ACHN (cell line): ENCODE measurements at regions not wholly inside any gene's neighbourhood (a gene's known extent, or its start where the extent isn't known, plus 50 kb on each side); places are given as distances from the start of the nearest gene placed in this dataset.
"Not testable (repeated sequence)": the region's sequence is repeated elsewhere in the genome, so short reads cannot be mapped to it uniquely, and the experiment has no call there.

Experiments
- DNase-seq: peaks from one replicate; pipeline ENCODE4 v3.0.0-alpha.2; 2015
- in situ Hi-C: cut with HindIII; loops from 2 replicates; pipeline ENCODE4 v1.10.0; 2017; ENCODE audit warnings: low sequenced_read_pairs, low pct_ligation_motif_present, low pct_unique_long_range_greater_than_20kb

DNA sequence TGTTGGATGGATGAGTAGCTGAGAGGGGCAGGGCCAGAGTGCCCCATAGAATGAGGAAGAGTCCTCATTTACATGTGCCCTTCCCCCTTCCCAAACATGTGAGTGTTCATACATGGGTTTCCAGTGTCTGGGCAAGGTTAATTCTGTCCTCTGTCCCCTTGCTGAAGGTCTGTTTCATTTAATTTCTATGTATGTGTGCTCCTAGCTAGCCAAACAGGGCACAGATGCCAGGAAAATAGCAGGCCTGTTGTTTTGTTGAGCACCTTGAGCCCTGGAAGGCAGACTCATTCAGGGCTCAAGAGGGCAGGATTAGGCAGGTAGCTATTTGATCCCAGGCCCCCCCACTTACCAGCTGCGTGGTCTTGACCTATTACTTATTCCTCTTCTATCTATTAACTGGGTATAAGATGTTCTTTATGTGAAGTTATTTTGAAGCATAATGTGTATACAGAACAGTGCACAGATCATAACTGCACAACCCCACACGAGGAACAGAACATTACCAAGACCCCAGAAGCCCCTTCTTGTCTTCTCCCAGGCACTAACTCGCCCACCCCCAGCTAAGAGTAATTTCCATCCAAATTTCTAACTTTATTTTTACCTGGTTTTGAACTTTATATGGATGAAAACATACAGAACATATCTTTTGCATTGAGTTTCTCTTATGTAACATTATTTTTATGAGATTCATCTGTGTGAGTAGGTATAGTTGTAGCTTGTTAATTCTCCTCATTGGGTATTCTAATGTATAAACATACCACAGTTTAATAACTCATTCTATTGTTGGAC is 164.3 kb downstream of the RPIA start:
- DNase-seq, result no peak
- in situ Hi-C loops, result no loop called here

DNA sequence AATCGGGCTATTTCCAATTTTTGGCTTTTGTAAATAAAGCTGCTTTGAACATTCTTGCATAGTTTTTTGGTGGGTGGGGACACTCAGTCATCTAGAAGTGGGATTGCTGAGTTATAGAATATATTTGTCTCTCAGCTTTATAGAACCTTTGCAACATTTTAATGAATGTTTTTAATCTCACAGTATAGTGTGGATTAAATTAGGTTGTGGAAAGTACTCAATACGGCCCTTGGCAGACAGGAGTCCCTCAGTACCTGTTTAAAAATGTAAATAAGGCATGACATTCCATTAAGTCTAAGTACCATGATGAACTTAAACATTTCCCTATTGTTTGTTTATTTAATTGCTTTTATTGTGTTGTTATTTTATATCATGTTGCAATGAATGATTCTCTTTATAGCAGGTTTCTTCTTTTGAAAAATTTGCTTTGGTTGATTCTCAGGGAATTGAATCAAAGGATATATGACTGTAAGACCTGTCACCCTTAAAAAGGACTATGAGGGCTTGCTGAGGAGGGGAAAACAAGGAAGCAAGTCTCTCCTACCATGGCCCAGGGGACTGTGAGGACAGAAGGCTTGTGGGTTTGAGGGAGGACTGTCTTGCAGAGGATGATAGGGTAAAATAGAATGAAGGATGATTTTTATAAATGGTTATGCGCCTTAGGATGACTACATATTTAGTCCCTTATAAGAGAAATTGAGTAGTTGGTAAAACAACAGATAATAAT is 165.1 kb downstream of the RPIA start:
- in situ Hi-C loops, result no loop called here
- DNase-seq, result no peak

DNA sequence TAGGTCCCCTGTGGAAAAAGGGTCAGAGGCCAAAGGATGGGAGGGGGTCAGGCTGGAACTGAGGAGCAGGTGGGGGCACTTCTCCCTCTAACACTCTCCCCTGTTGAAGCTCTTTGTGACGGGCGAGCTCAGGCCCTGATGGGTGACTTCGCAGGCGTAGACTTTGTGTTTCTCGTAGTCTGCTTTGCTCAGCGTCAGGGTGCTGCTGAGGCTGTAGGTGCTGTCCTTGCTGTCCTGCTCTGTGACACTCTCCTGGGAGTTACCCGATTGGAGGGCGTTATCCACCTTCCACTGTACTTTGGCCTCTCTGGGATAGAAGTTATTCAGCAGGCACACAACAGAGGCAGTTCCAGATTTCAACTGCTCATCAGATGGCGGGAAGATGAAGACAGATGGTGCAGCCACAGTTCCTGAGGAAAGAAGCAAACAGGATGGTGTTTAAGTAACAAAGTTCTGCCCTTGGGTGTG is 165.8 kb downstream of the RPIA start:
- in situ Hi-C loops, result no loop called here

DNA sequence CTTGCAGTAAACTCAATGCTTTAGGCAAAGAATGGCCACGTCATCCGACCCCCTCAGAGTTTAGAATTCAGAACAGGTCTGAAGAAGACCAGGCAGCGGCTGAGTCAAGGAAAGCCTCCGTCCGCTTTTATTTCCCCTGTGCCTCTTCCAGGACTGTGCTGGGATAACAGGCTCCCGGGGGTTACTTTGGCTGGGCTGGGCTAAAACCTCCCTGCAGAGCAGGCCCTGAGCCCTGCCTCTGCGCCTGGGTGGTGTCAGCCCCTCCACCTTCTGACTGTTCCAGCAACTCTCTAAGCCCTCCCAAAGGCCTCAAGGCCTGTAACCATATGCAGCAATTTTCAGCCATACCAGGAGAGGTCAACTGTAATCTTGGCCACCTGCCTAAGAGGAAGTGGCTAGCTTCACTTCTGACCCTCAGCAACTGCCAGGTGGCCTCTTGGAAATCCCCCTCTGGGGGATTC is 166.5 kb downstream of the RPIA start:
- in situ Hi-C loops, result no loop called here

More for the DNA sequence above, 165.8 kb downstream of the RPIA start:
- DNase-seq, result no peak

DNA sequence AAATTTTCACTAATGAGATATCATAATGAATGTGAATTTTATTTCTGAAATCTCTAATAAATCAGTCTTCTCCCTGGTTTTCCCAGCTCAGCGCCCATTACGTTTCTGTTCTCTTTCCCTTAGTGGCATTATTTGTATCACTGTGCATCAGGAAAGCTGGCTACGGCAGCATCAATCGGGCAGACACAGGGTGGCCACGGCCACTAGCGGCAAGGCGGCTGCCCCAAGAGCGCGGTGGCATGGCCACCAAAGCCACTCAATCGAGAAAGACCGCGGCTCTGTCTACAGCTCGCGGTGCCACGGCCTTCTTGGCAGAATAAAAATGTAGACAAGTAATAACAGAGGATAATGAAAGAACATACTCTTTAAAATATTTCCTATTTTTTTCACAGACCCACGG is 168.0 kb downstream of the RPIA start:
- in situ Hi-C loops, result no loop called here
- DNase-seq, result no peak

More for the DNA sequence above, 166.5 kb downstream of the RPIA start:
- peak; percentile 72 for DNase-seq

DNA sequence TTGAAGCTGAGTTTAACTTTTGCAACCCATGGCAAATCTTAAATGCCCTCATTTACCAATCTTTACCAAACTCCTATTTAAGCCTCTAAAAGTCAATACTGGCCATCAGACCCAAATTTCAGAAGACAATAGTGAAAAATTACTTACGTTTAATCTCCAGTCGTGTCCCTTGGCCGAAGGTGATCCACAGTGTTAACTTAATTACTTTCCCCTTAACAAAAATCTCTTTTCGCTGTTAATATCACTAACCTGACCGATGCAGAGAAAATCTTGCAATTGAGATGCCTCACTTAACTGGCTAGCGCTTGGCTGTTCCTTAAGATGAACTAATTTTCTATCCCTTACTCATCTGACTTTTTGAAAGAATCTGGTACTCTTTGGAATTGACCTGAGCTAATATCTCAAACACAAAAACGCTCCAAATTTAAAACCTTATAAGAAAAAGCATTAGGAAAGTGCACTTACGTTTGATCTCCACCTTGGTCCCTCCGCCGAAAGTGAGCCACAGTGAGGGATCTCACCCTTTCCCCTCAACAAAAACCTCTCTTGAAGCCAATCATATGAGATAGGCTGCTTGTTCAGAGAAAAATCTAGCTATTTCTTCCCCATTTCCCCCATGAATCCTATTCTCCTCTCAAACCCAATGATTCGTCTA is 169.1 kb downstream of the RPIA start:
- in situ Hi-C loops, result no loop called here
- no peak for DNase-seq

DNA sequence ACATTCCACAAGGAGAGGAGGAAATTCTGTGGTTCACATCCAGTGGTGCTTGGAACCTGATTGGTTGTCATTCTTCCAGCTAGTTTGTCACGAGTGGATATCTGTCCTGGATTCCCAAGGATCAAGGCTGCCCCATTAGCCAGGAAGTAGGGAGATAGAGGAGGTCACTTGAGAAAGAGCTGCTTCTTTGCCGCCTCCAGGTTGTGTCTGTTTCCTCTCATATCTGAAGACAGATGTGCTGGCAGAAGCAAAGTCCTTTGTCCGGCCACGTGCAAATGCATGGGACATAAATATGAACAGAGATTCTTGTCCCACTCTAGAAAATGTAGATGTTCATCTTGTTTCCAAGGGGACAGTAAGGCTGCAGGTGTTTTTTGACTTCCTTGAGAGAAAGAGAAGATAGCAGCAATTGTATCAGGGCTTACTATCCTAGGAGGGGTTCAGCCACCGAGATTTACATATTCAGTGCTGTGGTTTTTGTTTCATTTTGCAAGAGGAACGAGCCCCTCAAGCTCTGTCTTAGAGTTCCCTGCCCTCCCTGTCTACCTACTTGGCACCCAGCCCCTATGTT is 174.4 kb downstream of the RPIA start:
- no peak for DNase-seq
- in situ Hi-C loops, result no loop called here

DNA sequence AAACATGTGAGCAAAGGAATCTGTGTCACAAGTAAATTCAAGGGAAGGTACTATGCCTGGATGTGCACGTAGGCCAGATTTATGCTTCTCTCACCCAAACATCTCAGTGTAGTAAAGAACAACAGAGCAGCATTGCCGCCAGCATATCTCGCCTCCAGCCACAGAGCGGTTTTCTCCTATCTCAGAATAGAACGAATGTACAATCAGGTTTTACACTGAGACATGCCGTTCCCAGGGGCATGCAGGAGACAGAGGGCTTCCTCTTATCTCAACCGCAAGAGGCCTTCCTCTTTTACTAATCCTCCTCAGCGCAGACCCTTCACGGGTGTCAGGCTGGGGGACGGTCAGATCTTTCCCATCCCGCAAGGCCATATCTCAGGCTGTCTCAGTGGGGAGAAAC is 175.3 kb downstream of the RPIA start:
- no peak for DNase-seq
- in situ Hi-C loops, result no loop called here

DNA sequence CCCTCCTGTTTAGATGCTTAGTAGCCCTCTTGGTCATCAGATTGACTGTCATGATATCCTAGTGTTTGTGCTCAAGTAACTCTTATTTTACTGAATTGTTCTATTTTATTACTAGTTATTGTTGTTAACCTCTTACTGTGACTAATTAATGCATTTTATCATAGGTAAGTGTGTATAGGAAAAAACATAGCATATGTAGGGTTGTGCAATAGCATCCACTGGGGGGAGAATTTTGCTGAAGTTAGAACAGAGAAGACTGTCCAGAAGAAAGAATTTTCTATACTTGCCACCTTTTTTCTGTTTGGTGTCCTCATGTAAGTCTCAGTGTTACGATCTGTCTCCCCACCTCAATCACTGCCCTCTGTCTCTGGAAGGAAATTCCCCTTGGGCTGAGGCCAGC is 177.4 kb downstream of the RPIA start:
- in situ Hi-C loops, result no loop called here
- no peak for DNase-seq

DNA sequence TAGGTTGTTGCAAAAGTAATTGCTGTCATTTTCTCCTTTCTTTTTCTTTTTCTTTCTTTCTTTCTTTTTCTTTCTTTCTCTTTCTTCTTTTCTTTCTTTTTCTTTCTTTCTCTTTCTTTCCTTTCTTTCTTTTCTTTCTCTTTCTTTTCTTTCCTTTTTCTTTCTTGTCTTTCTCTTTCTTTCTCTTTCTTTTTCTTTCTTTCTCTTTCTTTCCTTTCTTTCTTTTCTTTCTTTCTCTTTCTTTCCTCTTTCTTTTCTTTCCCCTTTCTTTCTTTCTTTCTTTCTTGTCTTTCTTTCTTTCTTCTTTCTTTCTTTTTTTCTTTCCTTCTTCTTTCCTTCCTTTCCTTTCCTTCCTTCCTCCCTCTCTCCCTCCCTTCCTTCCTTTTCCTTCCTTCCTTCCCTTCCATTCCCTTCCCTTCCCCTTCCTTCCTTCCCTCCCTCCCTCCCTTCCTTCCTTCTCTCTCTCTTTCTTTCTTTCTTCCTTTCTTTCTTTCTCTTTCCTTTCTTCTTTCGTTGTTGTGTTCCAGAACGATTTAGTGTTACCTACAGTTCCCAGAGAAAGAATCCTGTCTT is 178.9 kb downstream of the RPIA start:
- no peak for DNase-seq

DNA sequence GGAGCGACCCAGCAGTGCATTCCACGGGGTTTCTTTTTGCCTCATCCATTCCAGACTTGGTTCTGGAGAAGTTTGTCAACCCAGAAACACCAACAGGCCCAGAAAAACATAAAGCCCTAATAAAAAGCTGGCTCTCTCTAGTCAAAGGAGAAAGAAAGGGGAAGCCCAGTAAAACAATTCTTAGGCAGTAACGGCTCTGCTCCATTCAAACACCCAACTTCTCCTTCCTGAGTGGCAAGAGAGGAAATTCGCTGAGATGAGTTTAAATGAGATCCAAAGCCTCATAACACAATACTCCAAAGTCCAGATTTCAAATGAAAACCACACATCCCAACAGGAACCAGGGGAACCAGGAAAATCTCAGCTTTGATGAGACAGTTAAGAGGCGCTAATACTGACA is 179.9 kb downstream of the RPIA start:
- no peak for DNase-seq
- in situ Hi-C loops, result no loop called here

More for the DNA sequence above, 178.9 kb downstream of the RPIA start:
- in situ Hi-C loops, result no loop called here

DNA sequence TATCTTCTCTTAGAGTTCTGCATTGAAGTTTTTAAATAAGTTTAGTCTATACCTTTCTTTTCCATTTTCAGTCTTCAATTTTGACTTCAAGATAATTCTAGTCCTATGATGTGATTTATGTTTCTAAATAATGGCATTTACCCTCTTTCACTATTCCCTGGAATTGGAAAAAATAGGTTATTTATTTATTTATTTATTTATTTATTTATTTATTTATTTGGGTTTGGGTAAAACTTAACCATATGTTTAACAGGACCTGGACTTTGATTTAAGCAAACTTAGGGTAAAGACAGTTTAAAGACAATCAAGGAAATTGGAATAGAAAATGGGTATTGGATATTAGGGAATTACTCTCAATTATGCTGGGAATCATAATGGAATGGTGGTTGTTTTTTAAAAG is 182.1 kb downstream of the RPIA start:
- DNase-seq, result no peak
- in situ Hi-C loops, result no loop called here

DNA sequence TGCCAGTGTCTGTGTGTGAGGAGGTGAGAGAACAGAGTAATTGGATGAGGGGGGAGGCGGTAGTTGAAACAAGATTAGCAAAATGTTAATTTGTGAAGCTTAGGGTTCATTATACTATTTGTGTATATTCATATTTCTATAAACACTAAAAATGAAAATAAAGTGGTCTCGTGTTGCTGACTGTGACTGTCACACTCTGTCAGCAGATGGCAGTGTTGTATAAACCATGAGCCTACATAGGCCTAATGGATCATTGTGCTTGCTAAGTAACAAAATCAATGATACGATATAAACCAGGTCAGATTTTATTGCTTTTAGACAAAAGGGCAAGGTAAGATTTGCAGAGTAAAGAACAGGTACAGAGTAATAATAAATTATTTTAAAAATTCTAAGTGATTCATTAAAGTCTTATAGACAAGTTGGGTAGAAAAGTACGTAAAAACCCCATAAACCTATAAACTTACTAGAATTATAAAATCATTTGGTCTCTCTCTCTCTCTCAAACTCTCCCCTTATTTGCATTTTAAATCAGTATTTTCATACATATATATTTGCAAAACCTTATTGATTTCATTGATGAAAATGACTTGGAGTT is 182.7 kb downstream of the RPIA start:
- peak; percentile 64 for DNase-seq
- in situ Hi-C loops, result no loop called here

DNA sequence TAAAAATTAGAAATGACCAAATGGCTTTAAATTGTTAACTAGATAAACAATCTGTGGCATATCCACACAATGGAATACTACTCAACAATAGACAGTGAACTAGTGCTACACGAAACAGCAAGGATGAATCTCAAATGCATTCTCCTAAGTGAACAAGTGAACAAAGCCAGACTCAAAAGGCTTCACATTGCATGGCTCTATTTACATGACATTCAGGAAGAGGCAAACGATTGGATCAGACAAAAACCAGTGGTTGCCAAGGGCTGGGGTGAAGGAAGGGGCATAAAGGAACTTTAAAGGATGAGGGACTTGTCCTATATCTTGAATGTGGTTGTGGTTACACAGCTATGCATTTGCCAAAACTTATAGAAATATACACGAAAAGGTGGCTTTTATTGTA is 184.3 kb downstream of the RPIA start:
- DNase-seq, result no peak
- in situ Hi-C loops, result no loop called here

DNA sequence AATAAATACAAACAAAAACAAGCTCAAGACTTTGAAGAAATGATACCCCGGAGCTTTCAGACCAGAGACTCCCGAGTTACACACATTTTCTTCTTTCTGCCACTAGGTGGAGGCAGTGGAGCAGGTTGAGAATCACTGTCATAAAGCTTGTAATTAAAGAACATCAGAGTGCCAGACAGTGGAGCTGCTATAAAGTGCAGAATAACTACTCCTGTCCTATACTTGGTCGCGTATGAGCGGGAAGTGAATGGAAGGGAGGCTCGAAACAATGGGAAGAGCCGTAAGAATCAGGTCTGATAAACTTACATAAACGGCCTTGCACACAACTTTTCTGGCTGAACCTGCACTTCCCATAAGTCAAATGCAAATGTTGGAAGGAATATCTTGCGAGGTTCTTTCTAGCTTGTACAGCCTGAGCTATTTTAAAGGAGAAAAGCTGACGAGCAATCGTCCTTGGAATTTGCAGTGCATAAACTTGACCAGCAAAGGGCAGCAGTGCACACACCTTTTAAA is 189.0 kb downstream of the RPIA start:
- in situ Hi-C loops, result no loop called here
- peak; percentile 68 for DNase-seq

DNA sequence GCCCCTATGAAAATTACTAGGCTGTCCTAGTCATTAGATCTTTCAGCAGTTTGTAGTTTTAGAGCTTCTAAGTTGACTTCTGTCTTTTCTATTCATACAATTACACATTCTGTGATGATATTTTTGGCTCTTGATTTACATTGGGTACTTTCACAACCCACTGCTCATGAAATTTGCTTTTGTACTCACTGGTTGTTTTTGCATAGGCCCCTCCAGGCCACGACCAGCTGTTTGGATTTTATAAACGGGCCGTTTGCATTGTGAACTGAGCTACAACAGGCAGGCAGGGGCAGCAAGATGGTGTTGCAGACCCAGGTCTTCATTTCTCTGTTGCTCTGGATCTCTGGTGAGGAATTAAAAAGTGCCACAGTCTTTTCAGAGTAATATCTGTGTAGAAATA is 193.8 kb downstream of the RPIA start:
- no peak for DNase-seq
- in situ Hi-C loops, result no loop called here

DNA sequence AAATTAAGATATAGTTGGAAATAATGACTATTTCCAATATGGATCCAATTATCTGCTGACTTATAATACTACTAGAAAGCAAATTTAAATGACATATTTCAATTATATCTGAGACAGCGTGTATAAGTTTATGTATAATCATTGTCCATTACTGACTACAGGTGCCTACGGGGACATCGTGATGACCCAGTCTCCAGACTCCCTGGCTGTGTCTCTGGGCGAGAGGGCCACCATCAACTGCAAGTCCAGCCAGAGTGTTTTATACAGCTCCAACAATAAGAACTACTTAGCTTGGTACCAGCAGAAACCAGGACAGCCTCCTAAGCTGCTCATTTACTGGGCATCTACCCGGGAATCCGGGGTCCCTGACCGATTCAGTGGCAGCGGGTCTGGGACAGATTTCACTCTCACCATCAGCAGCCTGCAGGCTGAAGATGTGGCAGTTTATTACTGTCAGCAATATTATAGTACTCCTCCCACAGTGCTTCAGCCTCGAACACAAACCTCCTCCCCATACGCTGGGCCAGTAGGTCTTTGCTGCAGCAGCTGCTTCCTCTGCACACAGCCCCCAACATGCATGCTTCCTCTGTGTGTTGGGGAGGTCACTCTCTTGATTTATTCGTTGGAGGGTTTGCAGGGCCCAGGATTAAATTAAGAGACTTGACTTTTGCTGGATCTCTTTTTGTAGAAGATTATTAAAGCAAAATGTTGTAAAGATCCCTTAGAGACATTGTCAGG is 194.4 kb downstream of the RPIA start:
- in situ Hi-C loops, result no loop called here
- DNase-seq, result no peak

DNA sequence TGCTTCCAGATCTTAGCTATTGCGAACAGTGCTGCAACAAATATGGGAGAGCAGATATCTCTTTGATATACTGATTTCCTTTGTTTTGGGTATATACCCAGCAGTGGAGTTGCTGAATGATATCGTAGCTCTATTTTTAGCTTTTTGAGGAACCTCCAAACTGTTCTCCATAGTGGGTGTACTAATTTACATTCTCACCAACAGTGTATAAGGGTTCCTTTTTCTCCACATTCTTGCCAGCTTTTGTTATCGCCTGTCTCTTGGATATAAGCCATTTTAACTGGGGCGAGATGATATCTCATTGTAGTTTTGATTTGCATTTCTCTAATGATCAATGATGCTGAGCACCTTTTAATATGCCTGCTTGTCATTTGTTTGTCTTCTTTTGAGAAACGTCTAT is 196.0 kb downstream of the RPIA start:
- DNase-seq, in situ Hi-C loops: not testable (repeated sequence)
